ENCODE measurements at regions not wholly inside any gene's neighbourhood (a gene's known extent, or its start where the extent isn't known, plus 50 kb on each side); places are given as distances from the start of the nearest gene placed in this dataset.

DNA sequence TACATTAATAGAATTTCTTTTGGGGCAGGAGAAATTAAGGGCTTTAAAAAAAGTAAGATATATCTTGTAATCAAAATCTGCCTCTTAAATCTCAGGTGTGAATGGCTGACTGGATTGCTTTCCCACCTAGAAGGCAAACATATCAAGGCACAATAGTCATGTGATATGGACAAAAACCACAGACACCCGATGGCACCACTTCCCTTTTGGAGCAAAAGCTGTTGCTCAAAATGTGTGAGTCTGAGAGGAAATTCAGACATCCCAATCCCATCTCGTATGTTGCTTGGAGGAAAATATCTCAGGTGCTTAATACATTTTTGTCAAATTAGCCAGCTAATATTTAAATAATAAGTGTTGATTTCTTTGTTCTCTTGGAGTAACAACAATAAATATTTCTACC, 120.7 kb downstream of the KCNF1 start:
- TF ChIP-seq, protein P1, sequence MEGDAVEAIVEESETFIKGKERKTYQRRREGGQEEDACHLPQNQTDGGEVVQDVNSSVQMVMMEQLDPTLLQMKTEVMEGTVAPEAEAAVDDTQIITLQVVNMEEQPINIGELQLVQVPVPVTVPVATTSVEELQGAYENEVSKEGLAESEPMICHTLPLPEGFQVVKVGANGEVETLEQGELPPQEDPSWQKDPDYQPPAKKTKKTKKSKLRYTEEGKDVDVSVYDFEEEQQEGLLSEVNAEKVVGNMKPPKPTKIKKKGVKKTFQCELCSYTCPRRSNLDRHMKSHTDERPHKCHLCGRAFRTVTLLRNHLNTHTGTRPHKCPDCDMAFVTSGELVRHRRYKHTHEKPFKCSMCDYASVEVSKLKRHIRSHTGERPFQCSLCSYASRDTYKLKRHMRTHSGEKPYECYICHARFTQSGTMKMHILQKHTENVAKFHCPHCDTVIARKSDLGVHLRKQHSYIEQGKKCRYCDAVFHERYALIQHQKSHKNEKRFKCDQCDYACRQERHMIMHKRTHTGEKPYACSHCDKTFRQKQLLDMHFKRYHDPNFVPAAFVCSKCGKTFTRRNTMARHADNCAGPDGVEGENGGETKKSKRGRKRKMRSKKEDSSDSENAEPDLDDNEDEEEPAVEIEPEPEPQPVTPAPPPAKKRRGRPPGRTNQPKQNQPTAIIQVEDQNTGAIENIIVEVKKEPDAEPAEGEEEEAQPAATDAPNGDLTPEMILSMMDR (IDR thresholded peaks at IDR 0.05): no peak
- no peak for TF ChIP-seq EZH2 (IDR thresholded peaks at IDR 0.05)

Measured in neural progenitor cell (in vitro differentiated cells).